ENCODE measurements at regions not wholly inside any gene's neighbourhood (a gene's known extent, or its start where the extent isn't known, plus 50 kb on each side); places are given as distances from the start of the nearest gene placed in this dataset.

DNA sequence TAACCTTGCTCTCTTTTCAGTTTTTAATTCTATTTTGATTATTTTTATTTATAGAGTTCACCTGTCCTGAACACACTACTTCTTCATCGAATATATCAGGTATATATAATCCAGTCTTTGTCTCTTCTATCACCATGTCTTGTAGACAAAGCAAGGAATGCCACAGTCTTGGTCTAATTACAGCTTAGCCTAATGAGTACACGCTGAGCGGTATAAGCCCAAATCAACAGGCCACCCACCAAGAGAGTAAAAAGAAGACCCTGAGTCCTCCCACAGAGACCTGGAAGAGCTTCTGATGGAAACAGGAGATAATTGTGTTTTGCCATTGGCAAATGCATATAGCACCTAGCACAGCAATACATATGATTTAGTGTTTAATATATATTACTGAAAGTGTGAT lies 68.7 kb upstream of the TCF21 start:
- no peak overlapping the region for H3K4me3 ChIP-seq (ENCODE audit: low read depth in 1 of 2, low read length in 1 of 2)
- no peaks in the 10 kb centered on the region for H3K27me3 ChIP-seq
- H3K27ac ChIP-seq = no peak overlapping the region
- TF ChIP-seq, protein P1, sequence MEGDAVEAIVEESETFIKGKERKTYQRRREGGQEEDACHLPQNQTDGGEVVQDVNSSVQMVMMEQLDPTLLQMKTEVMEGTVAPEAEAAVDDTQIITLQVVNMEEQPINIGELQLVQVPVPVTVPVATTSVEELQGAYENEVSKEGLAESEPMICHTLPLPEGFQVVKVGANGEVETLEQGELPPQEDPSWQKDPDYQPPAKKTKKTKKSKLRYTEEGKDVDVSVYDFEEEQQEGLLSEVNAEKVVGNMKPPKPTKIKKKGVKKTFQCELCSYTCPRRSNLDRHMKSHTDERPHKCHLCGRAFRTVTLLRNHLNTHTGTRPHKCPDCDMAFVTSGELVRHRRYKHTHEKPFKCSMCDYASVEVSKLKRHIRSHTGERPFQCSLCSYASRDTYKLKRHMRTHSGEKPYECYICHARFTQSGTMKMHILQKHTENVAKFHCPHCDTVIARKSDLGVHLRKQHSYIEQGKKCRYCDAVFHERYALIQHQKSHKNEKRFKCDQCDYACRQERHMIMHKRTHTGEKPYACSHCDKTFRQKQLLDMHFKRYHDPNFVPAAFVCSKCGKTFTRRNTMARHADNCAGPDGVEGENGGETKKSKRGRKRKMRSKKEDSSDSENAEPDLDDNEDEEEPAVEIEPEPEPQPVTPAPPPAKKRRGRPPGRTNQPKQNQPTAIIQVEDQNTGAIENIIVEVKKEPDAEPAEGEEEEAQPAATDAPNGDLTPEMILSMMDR (IDR thresholded peaks at IDR 0.05) = no peak
- H3K4me1 ChIP-seq (ENCODE audit: control insufficient read depth in 1 of 2, insufficient read depth in 1 of 2, low read depth in 1 of 2, low read length in 1 of 2) = no peaks in the 10 kb centered on the region
- no peaks in the 10 kb centered on the region for H3K36me3 ChIP-seq
- H3K9me3 ChIP-seq = no peaks in the 10 kb centered on the region

DNA sequence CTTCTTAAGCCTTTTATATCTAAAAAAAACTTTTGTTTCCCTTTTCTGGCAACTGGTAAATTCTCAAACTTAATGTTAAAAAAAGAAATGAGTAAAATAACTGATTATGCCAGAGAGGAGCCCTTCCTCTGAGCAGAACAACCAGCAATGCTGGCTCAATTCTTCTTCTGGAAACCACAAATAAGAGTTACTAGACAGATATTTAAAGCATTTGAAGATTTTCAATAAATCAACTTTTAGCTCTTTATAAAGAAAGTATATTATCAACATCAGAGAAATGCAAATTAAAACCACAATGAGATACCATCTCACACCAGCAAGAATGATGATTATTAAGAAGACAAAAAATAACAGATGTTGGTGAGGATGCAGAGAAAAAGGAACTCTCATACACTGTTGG lies 61.1 kb upstream of the TCF21 start:
- Histone ChIP-seq H3K27ac (no peak overlapping the region), H3K4me3 (ENCODE audit: low read depth in 1 of 2, low read length in 1 of 2) (no peak overlapping the region), H3K4me1 (ENCODE audit: control insufficient read depth in 1 of 2, insufficient read depth in 1 of 2, low read depth in 1 of 2, low read length in 1 of 2) (no peaks in the 10 kb centered on the region), H3K36me3 (no peaks in the 10 kb centered on the region), H3K9me3 (no peaks in the 10 kb centered on the region), H3K27me3 (no peaks in the 10 kb centered on the region)
- TF ChIP-seq, protein P1 (IDR thresholded peaks at IDR 0.05) = no peak

DNA sequence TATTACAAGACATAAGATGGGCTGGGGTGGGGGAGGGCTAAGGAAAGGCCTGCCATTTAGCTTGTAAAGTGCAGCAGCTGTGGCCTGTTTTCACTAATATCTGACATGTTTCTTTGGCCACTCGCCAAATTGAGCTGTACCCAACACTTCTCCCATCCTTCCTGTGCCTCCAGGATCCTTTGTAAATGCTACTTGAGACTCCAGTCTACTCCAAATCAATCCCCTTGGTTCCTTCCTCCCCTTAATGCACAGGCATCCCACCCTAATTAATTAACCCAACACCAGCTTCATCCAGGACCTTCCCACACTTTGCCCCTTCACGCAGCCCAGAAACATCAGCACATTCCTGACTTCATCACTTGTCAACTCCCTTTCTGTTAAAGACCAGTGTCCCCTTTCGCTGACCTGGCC lies 55.0 kb upstream of the TCF21 start:
- TF ChIP-seq, protein P1 (IDR thresholded peaks at IDR 0.05) = no peak
- Histone ChIP-seq H3K36me3 (no peaks in the 10 kb centered on the region), H3K27me3 (peaks cover 24% of the 10 kb centered on the region), H3K4me3 (ENCODE audit: low read depth in 1 of 2, low read length in 1 of 2) (no peak overlapping the region), H3K4me1 (ENCODE audit: control insufficient read depth in 1 of 2, insufficient read depth in 1 of 2, low read depth in 1 of 2, low read length in 1 of 2) (no peaks in the 10 kb centered on the region), H3K27ac (no peak overlapping the region), H3K9me3 (no peaks in the 10 kb centered on the region)

DNA sequence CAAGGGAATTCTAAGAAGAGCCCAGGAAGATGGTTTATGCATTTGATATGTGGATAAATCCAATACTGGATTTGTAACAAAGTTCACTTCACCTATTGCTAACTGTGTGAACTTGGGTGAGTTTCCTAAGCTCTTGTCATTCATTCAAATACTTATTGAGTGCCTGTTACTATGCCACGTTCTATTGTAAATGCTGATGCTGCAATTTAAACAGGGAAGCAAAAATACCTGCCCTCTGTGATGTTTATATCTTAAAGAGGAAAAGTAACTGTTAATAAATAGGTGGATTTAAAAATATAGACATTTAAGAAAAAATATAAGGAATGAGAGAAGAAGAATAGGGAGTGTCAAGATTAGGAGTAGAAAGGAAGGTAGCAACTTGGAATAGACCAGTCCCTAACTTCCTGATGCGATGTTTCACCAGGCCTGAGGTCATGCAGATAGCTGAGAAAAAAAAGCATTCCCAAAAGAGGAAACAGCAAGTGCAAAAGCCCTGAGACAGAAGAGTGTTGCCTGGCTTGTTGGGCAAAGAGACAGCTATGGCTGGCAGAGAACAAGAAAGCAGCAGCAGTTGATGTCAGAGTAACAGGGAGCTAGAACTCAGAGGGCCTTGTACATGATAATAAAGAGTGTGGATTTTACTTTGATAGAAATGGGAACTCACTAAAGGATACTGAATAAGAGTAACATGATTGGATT lies 54.3 kb upstream of the TCF21 start:
- TF ChIP-seq, protein P1 (IDR thresholded peaks at IDR 0.05) = no peak
- Histone ChIP-seq H3K36me3 (no peaks in the 10 kb centered on the region), H3K27ac (no peak overlapping the region), H3K4me1 (ENCODE audit: control insufficient read depth in 1 of 2, insufficient read depth in 1 of 2, low read depth in 1 of 2, low read length in 1 of 2) (no peaks in the 10 kb centered on the region), H3K9me3 (no peaks in the 10 kb centered on the region), H3K4me3 (ENCODE audit: low read depth in 1 of 2, low read length in 1 of 2) (no peak overlapping the region), H3K27me3 (peaks cover 30% of the 10 kb centered on the region)

DNA sequence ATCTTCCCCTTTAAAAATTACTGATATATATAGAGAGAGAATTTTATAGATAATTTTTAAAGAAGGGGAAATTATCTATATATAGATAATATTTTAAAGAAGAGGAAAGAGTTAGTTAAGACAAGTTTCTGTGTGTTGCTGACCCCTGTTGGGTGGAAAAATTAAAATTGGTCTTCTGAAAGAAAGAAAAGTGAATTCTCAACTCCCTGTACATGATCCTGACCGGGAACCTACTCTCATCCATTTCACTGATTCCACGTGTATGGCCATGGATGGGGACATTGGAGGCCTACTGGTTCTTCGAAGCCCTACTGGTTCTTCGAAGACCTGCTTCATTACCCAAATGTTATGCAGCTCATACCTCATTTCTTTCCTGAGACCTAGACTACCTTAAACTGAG lies 53.0 kb upstream of the TCF21 start:
- Histone ChIP-seq H3K4me3 (ENCODE audit: low read depth in 1 of 2, low read length in 1 of 2) (no peak overlapping the region), H3K4me1 (ENCODE audit: control insufficient read depth in 1 of 2, insufficient read depth in 1 of 2, low read depth in 1 of 2, low read length in 1 of 2) (no peaks in the 10 kb centered on the region), H3K9me3 (no peaks in the 10 kb centered on the region), H3K27me3 (peaks cover 36% of the 10 kb centered on the region), H3K27ac (no peak overlapping the region), H3K36me3 (no peaks in the 10 kb centered on the region)
- TF ChIP-seq, protein P1 (IDR thresholded peaks at IDR 0.05) = no peak
